CD14-positive monocyte (primary cell): ENCODE measurements at regions not wholly inside any gene's neighbourhood (a gene's known extent, or its start where the extent isn't known, plus 50 kb on each side); places are given as distances from the start of the nearest gene placed in this dataset.

Source experiments
- DNase-seq, 3 donors: peaks; one replicate each; pipeline ENCODE4 v3.0.0-alpha.2; 2011 to 2022
- H2AFZ ChIP-seq: 2 replicates; pipeline ENCODE4 v1.6.0; 2012; ENCODE audit warnings: mild to moderate bottlenecking, low read depth, low read length, inconsistent platforms; ENCODE audit not compliant: insufficient read depth, poor library complexity, severe bottlenecking
- H3K27ac ChIP-seq, 2 donors: 1 replicate in 1 of 2; 2 replicates in 1 of 2; pipeline ENCODE4 v1.5.1; 2012 to 2013; ENCODE audit warnings: low read length in 2 of 2, control low read depth in 1 of 2, inconsistent platforms in 1 of 2, low read depth in 1 of 2, mild to moderate bottlenecking in 1 of 2
- H3K27me3 ChIP-seq, 2 donors: one replicate each; pipeline versions ENCODE4 v1.6.0 to v1.6.1; 2011 to 2013; ENCODE audit warnings: low read length in 2 of 2; ENCODE audit not compliant: control insufficient read depth in 2 of 2, insufficient read depth in 2 of 2
- H3K36me3 ChIP-seq, 2 donors: replicated peaks in 1 of 2; 1 replicate in 1 of 2; 2 replicates in 1 of 2; pipeline versions ENCODE4 v1.5.1 to v1.6.1; 2012 to 2013; ENCODE audit warnings: low read length in 2 of 2, control low read depth in 1 of 2, inconsistent platforms in 1 of 2, mild to moderate bottlenecking in 1 of 2; ENCODE audit not compliant: insufficient read depth in 2 of 2, control insufficient read depth in 1 of 2
- H3K4me1 ChIP-seq, 2 donors: 1 replicate in 1 of 2; 2 replicates in 1 of 2; pipeline versions ENCODE4 v1.5.1 to v1.6.1; 2012 to 2013; ENCODE audit warnings: low read length in 2 of 2, control low read depth in 1 of 2, inconsistent platforms in 1 of 2, mild to moderate bottlenecking in 1 of 2, moderate library complexity in 1 of 2; ENCODE audit not compliant: insufficient read depth in 2 of 2, control insufficient read depth in 1 of 2
- H3K4me2 ChIP-seq: replicated peaks from 2 replicates; pipeline ENCODE3; 2012; ENCODE audit warnings: low read length, moderate library complexity, mild to moderate bottlenecking; ENCODE audit not compliant: poor library complexity, severe bottlenecking; ENCODE audit errors: extremely low read depth
- H3K4me3 ChIP-seq, 3 experiments: fragments of 200-600 bp in 1 of 3; sonication (generic) in 1 of 3; replicated peaks in 1 of 3; 1 replicate in 2 of 3; 2 replicates in 1 of 3; pipeline ENCODE4 v1.5.1; 2011 to 2013; ENCODE audit warnings: low read length in 3 of 3, mild to moderate bottlenecking in 3 of 3, control low read depth in 2 of 3, low read depth in 2 of 3, inconsistent platforms in 1 of 3, moderate library complexity in 1 of 3
- H3K79me2 ChIP-seq: 2 replicates; pipeline ENCODE4 v1.6.0; 2012; ENCODE audit warnings: mild to moderate bottlenecking, control low read depth, inconsistent platforms, low read length, moderate library complexity; ENCODE audit not compliant: insufficient read depth
- H3K9ac ChIP-seq: 2 replicates; pipeline ENCODE4 v1.6.0; 2017; ENCODE audit warnings: low read length, mild to moderate bottlenecking; ENCODE audit not compliant: insufficient read depth, poor library complexity, severe bottlenecking
- H3K9me3 ChIP-seq, 2 donors: replicated peaks in 1 of 2; 1 replicate in 1 of 2; 2 replicates in 1 of 2; pipeline versions ENCODE4 v1.5.1 to v1.6.1; 2012 to 2013; ENCODE audit warnings: low read length in 2 of 2, control low read depth in 1 of 2; ENCODE audit not compliant: control insufficient read depth in 1 of 2, insufficient read depth in 1 of 2
- H4K20me1 ChIP-seq: 2 replicates; pipeline ENCODE4 v1.6.0; 2012; ENCODE audit warnings: mild to moderate bottlenecking, low read length, control low read depth, moderate library complexity; ENCODE audit not compliant: insufficient read depth
- H3K27ac Mint-ChIP-seq, 7 donors: one replicate each; pipeline ENCODE4 v1.8.0; 2020; ENCODE audit warnings: mild to moderate bottlenecking in 7 of 7, mixed read lengths in 7 of 7, moderate library complexity in 6 of 7, inconsistent platforms in 2 of 7
- H3K27me3 Mint-ChIP-seq, 3 donors: one replicate each; pipeline ENCODE4 v1.8.0; 2021 to 2022; ENCODE audit warnings: low read depth in 3 of 3, mild to moderate bottlenecking in 3 of 3, mixed read lengths in 3 of 3, moderate library complexity in 3 of 3, inconsistent platforms in 1 of 3
- H3K36me3 Mint-ChIP-seq, 2 donors: one replicate each; pipeline ENCODE4 v1.8.0; 2020; ENCODE audit warnings: mixed read lengths in 2 of 2, inconsistent platforms in 1 of 2, mild to moderate bottlenecking in 1 of 2
- H3K4me1 Mint-ChIP-seq: one replicate; pipeline ENCODE4 v1.8.0; 2020; ENCODE audit warnings: mild to moderate bottlenecking, mixed read lengths
- H3K4me3 Mint-ChIP-seq, 2 donors: one replicate each; pipeline ENCODE4 v1.8.0; 2020; ENCODE audit warnings: mild to moderate bottlenecking in 2 of 2, mixed read lengths in 2 of 2, moderate library complexity in 1 of 2
- H3K9me3 Mint-ChIP-seq, 7 donors: one replicate each; pipeline ENCODE4 v1.8.0; 2020 to 2022; ENCODE audit warnings: mixed read lengths in 7 of 7, mild to moderate bottlenecking in 6 of 7, moderate library complexity in 6 of 7, inconsistent platforms in 2 of 7
- CTCF ChIP-seq: fragments of 200-600 bp; IDR thresholded peaks from one replicate; pipeline ENCODE4 v1.8.0; 2022; ENCODE audit warnings: antibody characterized with exemption, mild to moderate bottlenecking
- WGBS: methylation state at CpG from one replicate; pipeline ENCODE4 v1.1.5; 2013; ENCODE audit warnings: missing lambda C conversion rate; ENCODE audit not compliant: insufficient coverage; 5-methylcytosine and 5-hydroxymethylcytosine counted together
- intact Hi-C, 2 donors: fragments of 100-400 bp; cut with micrococcal nuclease; formaldehyde crosslinking; loops; one replicate each; pipeline versions ENCODE4 v1.15.0 to v1.15.1; 2023

GRCh38 chr14:30085943-30086342 lies 158.3 kb upstream of the PRKD1 start:
- 95% methylated on average over 2 of the region's 3 CpGs for WGBS
- Histone ChIP-seq H3K9ac (no peak overlapping the region), H3K27ac (no peak overlapping the region), H3K79me2 (no peaks in the 10 kb centered on the region), H3K36me3 (no peaks in the 10 kb centered on the region), H3K4me1 (no peaks in the 10 kb centered on the region), H4K20me1 (no peaks in the 10 kb centered on the region), H3K4me3 (no peak overlapping the region), H3K4me2 (no peak overlapping the region), H3K9me3 (peaks cover 20 to 28% of the 10 kb centered on the region in 2 donors), H2AFZ (no peak overlapping the region), H3K27me3 (no peaks in the 10 kb centered on the region)
- TF ChIP-seq CTCF: no peak
- Mint-ChIP-seq H3K27me3 (peaks cover 0 to 3% (median 2%) of the 10 kb centered on the region in 3 donors), H3K4me3 (no peak overlapping the region), H3K9me3 (peaks cover 5 to 27% (median 14%) of the 10 kb centered on the region in 7 donors), H3K36me3 (no peaks in the 10 kb centered on the region), H3K27ac (no peak overlapping the region), H3K4me1 (no peaks in the 10 kb centered on the region)
- intact Hi-C loops: no loop called here
- no peak for DNase-seq

- peaks cover 6 to 41% (median 22%) of the 10 kb centered on the region in 7 donors for H3K9me3 Mint-ChIP-seq
- Histone ChIP-seq H3K9ac (no peak overlapping the region), H3K9me3 (peaks cover 24 to 36% of the 10 kb centered on the region in 2 donors), H3K27ac (no peak overlapping the region), H4K20me1 (no peaks in the 10 kb centered on the region), H3K36me3 (no peaks in the 10 kb centered on the region), H3K4me1 (no peaks in the 10 kb centered on the region), H3K4me3 (no peak overlapping the region), H3K79me2 (no peaks in the 10 kb centered on the region), H3K4me2 (no peak overlapping the region), H2AFZ (no peak overlapping the region), H3K27me3 (no peaks in the 10 kb centered on the region)
- peaks cover 0 to 3% (median 2%) of the 10 kb centered on the region in 3 donors for H3K27me3 Mint-ChIP-seq
- H3K4me3 Mint-ChIP-seq: no peak overlapping the region
- no peaks in the 10 kb centered on the region for H3K36me3 Mint-ChIP-seq
- no peak overlapping the region for H3K27ac Mint-ChIP-seq
- no peak for DNase-seq
- intact Hi-C loops: no loop called here
- WGBS: no CpG with 5 or more reads among the region's 4 CpGs
- no peaks in the 10 kb centered on the region for H3K4me1 Mint-ChIP-seq
- no peak for TF ChIP-seq CTCF
Observed at GRCh38 chr14:30088620-30089019, 161.0 kb upstream of the PRKD1 start.
